GM04503 (cell line): ENCODE measurements at regions not wholly inside any gene's neighbourhood (a gene's known extent, or its start where the extent isn't known, plus 50 kb on each side); places are given as distances from the start of the nearest gene placed in this dataset.
A peak's percentile ranks its signal among the peaks of the same experiment; 100 is the strongest.
"Not testable (repeated sequence)": the region's sequence is repeated elsewhere in the genome, so short reads cannot be mapped to it uniquely, and the experiment has no call there.

Experiments
- DNase-seq: peaks from one replicate; pipeline ENCODE4 v3.0.0-alpha.2; 2012; ENCODE audit warnings: low read depth

- DNase-seq = no peak
Measured at GRCh38 chr1:58190267-58190988, 356.1 kb downstream of the OMA1 start.

- no peak for DNase-seq
Measured at GRCh38 chr1:58189453-58189852, 357.1 kb downstream of the OMA1 start.

DNA sequence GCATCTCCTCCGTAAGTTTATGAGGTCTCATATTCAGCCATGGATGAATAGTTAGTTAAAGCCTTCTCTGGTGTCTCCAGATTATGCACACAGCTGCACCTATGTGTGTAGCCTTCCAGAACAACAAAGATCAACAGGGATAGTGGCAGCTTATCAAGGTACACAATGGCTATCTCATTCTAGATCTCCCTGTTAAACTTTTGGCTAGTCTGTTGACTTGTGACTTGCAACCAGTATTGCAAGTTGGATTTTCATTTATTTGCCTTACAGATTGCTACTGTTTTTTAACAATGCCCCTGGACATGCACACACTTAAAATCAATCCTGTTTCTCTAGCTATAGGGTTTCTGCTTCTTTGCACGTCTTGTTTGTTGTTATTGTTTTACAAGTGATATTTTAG is 363.2 kb downstream of the OMA1 start:
- DNase-seq = no peak

DNA sequence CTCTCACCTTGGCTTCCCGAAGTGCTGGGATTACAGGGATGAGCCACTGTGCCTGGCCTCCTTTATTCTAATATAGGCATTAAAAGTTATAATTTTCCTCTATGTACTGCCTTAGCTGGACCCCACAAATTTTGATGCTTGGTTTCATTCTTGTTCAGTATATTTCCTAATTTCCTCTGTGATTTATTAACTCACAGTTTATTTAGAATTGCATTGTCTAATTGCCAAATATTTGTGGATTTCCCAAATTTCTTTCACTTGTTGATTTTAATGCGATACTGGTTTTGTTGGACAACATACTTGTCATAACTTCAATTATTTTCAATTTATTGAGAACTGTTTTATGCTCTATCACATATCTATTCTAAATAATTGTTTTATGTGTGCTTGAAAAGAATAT is 366.0 kb downstream of the OMA1 start:
- no peak for DNase-seq

DNA sequence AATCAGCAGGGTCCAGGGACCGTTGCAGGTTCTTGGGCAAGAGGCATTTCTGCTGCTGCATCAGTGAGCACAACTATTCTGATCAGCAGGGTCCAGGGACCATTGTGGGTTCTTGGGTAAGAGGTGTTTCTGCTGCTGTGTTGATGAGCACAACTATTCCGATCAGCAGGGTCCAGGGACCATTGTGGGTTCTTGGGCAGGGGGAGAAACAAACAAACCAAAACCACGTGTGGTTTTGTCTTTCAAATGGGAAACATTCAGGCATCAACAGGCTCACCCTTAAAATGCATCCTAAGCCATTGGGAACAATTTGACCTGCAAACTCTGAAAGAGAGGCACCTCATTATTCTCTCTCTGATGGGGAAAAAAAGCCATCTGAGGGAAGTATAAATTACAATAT is 377.4 kb downstream of the OMA1 start:
- not testable (repeated sequence) for DNase-seq

GRCh38 chr1:58167131-58167530 is 379.4 kb downstream of the OMA1 start:
- not testable (repeated sequence) for DNase-seq

DNA sequence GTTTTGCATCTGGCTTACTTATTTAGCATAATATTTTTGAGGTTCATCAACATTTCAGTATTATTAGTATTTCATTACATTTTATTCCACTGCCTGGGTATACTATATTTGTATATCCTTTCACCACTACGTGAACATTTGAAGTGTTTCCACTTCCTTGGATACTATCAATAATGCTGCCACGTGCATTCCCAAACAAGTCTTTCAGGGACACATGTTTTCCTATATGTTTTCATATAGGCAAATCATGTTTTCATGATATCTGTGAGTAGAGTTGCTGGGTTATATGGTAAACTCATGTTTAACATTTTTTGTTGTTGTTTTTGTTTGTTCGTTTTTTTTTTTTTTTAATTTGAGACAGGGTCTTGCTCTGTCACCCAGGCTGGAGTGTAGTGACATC is 380.1 kb downstream of the OMA1 start:
- no peak for DNase-seq

DNA sequence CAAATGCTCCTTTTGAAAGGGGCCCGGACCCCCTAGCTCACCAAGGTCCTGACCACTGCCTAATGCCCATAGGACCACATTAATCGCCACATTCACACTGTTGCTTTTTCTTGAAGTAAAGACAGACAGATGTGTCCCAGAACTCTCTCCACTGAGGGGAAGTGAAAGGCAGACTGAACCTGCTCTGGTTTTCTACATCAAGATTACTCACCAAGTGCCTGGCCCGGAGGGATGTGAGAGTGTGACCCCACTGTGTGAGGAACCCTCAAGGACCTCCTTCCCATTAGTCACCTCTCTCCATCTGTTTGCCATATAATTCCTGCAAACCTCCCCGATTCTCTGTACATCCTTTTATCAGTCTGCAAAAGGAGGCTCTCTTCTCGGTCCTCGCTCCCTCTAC is 381.5 kb downstream of the OMA1 start:
- no peak for DNase-seq

DNA sequence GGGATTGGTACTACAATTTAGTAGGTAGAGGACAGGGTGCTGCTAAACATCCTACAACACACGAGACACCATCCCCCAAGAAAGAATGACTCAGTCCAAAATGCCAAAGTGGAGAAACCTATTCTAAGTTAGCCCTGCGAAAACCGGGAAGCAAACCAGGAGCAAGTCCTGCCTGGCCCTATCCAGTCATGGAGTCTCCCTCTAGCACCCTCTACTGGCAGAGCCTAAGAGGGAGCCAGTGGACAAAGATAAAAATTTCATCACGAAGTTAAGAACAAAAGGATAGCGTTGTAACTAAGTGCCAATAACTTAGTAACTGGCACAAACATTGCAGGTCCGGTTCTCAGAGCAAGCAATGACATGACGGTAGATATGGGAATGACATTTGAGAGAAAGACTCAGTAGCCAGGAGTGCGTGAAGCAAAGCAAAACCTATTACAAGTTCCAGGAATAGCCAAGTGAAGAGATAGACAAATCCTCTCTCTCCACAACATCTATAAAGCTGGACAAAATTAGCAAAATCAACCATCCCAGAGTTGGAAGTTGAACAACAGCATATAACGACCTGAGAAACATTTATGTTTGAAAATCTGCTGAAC is 383.5 kb downstream of the OMA1 start:
- peak; percentile 28 for DNase-seq

DNA sequence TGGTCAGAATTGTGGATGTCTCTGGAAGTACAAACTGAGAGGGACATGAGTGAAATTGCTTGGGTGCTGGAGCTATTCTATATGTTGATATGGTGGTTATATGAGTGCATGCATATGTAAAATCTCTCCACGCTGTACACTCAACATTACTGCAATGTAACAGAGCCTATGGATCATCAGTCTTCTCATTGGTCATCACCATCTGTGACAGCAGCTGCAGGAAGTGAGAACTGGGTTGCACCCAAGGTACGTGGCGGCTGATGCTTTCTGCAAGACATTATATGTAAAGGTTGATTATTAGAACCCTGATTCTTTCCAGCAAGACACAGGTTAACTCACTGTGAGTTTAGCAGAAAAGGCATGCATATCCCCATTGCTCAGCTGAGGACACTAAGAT is 387.1 kb downstream of the OMA1 start:
- no peak for DNase-seq

GRCh38 chr1:58158506-58159433 is 387.8 kb downstream of the OMA1 start:
- DNase-seq = no peak

GRCh38 chr1:58158016-58158415 is 388.5 kb downstream of the OMA1 start:
- no peak for DNase-seq

GRCh38 chr1:58157256-58157655 is 389.3 kb downstream of the OMA1 start:
- DNase-seq = no peak

DNA sequence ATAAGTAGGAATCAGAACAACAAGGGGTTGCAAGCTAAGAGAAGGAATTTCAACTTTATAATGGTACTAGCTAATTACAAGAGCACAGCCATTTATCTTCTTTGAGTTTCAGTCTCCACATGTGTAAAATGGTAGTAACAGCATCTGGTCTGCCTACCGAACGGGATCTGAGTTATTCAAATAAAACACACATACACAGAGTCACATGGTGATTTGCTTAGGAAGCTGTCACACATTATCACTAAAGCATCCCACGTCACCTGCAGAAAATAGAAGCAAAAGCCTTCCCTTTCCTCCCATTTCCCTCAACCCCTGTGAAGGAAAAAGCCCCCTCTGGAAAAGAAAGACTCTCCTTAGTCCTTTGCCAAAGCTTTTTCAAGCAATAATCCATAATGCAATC is 389.7 kb downstream of the OMA1 start:
- no peak for DNase-seq

- no peak for DNase-seq
Measured at GRCh38 chr1:58156124-58156468, 390.4 kb downstream of the OMA1 start.

- DNase-seq = no peak
Measured at GRCh38 chr1:58155418-58156123, 391.0 kb downstream of the OMA1 start.

- no peak for DNase-seq
Measured at GRCh38 chr1:58154256-58154655, 392.3 kb downstream of the OMA1 start.

GRCh38 chr1:58152697-58153096 is 393.8 kb downstream of the OMA1 start:
- no peak for DNase-seq

GRCh38 chr1:58149271-58149812 is 397.2 kb downstream of the OMA1 start:
- DNase-seq = no peak

DNA sequence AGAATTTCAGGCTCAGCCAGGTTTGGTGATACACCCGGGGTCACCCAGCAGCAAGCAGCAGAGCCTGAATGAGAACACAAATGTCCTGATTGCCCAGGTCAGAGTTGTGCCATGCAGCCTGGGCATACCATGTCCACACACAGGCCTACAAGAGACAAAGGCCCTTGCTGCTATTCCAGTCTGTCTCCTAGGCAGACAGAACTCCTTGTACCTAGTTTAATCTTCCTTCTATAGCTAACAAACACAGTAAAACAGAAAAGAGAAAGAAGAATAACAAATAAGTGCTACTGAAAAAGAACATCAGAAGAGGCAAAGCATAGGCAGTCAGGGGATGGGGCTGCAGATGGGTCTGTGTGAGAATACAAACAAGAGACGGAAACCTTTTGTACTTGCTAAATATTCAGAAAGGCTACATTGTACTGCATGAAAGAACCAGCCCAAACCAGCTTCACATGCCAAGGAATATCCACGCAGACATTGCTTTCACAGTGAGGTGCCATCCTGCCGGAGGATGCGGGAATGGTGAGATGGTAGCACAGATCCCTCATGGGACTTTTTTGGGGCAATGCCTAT is 401.7 kb downstream of the OMA1 start:
- no peak for DNase-seq

- DNase-seq = no peak
Measured at GRCh38 chr1:58143972-58144697, 402.4 kb downstream of the OMA1 start.
